HL-60 (cell line): ENCODE measurements at regions not wholly inside any gene's neighbourhood (a gene's known extent, or its start where the extent isn't known, plus 50 kb on each side); places are given as distances from the start of the nearest gene placed in this dataset.

Source experiments
- DNase-seq, 2 experiments: peaks; one replicate each; pipeline ENCODE4 v3.0.0-alpha.2; 2010 to 2020; ENCODE audit warnings: low read depth in 1 of 2, low spot score in 1 of 2
- H3K27ac ChIP-seq: fragments of 250-450 bp; sonication (Bioruptor Pico); replicated peaks from 2 replicates; pipeline ENCODE4 v1.5.1; 2020; ENCODE audit warnings: mild to moderate bottlenecking, moderate library complexity
- H3K27me3 ChIP-seq: fragments of 250-450 bp; sonication (Bioruptor Pico); 2 replicates; pipeline ENCODE4 v1.5.1; 2021; ENCODE audit warnings: mild to moderate bottlenecking, moderate library complexity; ENCODE audit not compliant: insufficient read depth, poor library complexity, severe bottlenecking
- H3K4me3 ChIP-seq: replicated peaks from 2 replicates; pipeline ENCODE4 v1.5.1; 2011; ENCODE audit warnings: mild to moderate bottlenecking, control low read depth, low read length; ENCODE audit not compliant: insufficient read depth
- CTCF ChIP-seq: IDR thresholded peaks from one replicate; pipeline ENCODE4 v1.5.1; 2011; ENCODE audit warnings: low read length, control low read depth, inconsistent platforms; ENCODE audit not compliant: insufficient read depth
- GABPA ChIP-seq: IDR thresholded peaks from 2 replicates; pipeline ENCODE4 v1.6.1; 2012; ENCODE audit warnings: low read depth
- POLR2AphosphoS5 ChIP-seq: IDR thresholded peaks from 2 replicates; pipeline ENCODE4 v1.6.1; 2012; ENCODE audit warnings: low read depth
- REST ChIP-seq: IDR thresholded peaks from 2 replicates; pipeline ENCODE4 v1.6.1; 2012; ENCODE audit warnings: low read depth; ENCODE audit not compliant: insufficient replicate concordance
- SPI1 ChIP-seq: IDR thresholded peaks from 2 replicates; pipeline ENCODE4 v1.6.1; 2012; ENCODE audit warnings: low read depth, mild to moderate bottlenecking, borderline replicate concordance

- DNase-seq: no peak
- TF ChIP-seq CTCF (no peak), GABPA (no peak), POLR2AphosphoS5 (no peak), REST (no peak), SPI1 (no peak)
- Histone ChIP-seq H3K27ac (no peak overlapping the region), H3K4me3 (no peak overlapping the region), H3K27me3 (no peaks in the 10 kb centered on the region)
Measured at GRCh38 chr13:79907527-79907926, 426.6 kb downstream of the NDFIP2 start.

GRCh38 chr13:79906345-79906744 lies 425.4 kb downstream of the NDFIP2 start:
- H3K27ac ChIP-seq: no peak overlapping the region
- no peak for TF ChIP-seq SPI1
- no peak for TF ChIP-seq GABPA
- TF ChIP-seq POLR2AphosphoS5: no peak
- no peak overlapping the region for H3K4me3 ChIP-seq
- DNase-seq: no peak
- H3K27me3 ChIP-seq: no peaks in the 10 kb centered on the region

- H3K4me3 ChIP-seq: no peak overlapping the region
- TF ChIP-seq REST: no peak
- no peak for TF ChIP-seq SPI1
- no peak for TF ChIP-seq CTCF
- TF ChIP-seq GABPA: no peak
- TF ChIP-seq POLR2AphosphoS5: no peak
- H3K27ac ChIP-seq: no peak overlapping the region
- H3K27me3 ChIP-seq: no peaks in the 10 kb centered on the region
- DNase-seq: no peak
Measured at GRCh38 chr13:79905018-79905417, 424.1 kb downstream of the NDFIP2 start.

GRCh38 chr13:79904581-79904980 lies 423.6 kb downstream of the NDFIP2 start:
- DNase-seq: no peak
- no peak overlapping the region for H3K27ac ChIP-seq
- TF ChIP-seq GABPA (no peak), REST (no peak), POLR2AphosphoS5 (no peak), CTCF (no peak), SPI1 (no peak)
- no peaks in the 10 kb centered on the region for H3K27me3 ChIP-seq
- H3K4me3 ChIP-seq: no peak overlapping the region
